H1 (cell line): ENCODE measurements at regions not wholly inside any gene's neighbourhood (a gene's known extent, or its start where the extent isn't known, plus 50 kb on each side); places are given as distances from the start of the nearest gene placed in this dataset.

Source experiments
- KDM5A ChIP-seq: fragments of 200-600 bp; IDR thresholded peaks from 2 replicates; pipeline ENCODE4 v1.7.1; 2012; ENCODE audit warnings: mild to moderate bottlenecking, low read length, inconsistent platforms, mixed read lengths
- SP4 ChIP-seq: IDR thresholded peaks from 2 replicates; pipeline ENCODE4 v1.6.1; 2012; ENCODE audit warnings: low read length, inconsistent platforms
- TEAD4 ChIP-seq: IDR thresholded peaks from 2 replicates; pipeline ENCODE4 v1.6.1; 2012; ENCODE audit warnings: low read depth, low read length, inconsistent platforms, mixed read lengths

GRCh38 chr2:42965910-42966309 lies 173.5 kb upstream of the HAAO start (continued):
- TF ChIP-seq TEAD4, result no peak
- TF ChIP-seq KDM5A, result no peak
- no peak for TF ChIP-seq SP4
